ENCODE measurements at regions not wholly inside any gene's neighbourhood (a gene's known extent, or its start where the extent isn't known, plus 50 kb on each side); places are given as distances from the start of the nearest gene placed in this dataset.

- no peaks in the 10 kb centered on the region for H3K4me1 ChIP-seq (ENCODE audit: control insufficient read depth, low read length)
- H3K27ac ChIP-seq (ENCODE audit: low read depth, low read length), result no peak overlapping the region
- no peaks in the 10 kb centered on the region for H3F3A ChIP-seq (ENCODE audit: control insufficient read depth, insufficient read depth)
- no peak overlapping the region for H3K4me2 ChIP-seq (ENCODE audit: low read length)
- no peaks in the 10 kb centered on the region for H3K79me2 ChIP-seq (ENCODE audit: control insufficient read depth, low read length)
- H3K36me3 ChIP-seq (ENCODE audit: control insufficient read depth, low read length), result no peaks in the 10 kb centered on the region
- no peaks in the 10 kb centered on the region for H4K20me1 ChIP-seq (ENCODE audit: control insufficient read depth, insufficient read depth, low read depth, low read length)
- TF ChIP-seq CTCF (IDR thresholded peaks at IDR 0.05; ENCODE audit: low read depth, low read length, poor library complexity, severe bottlenecking) (no peak), EZH2phosphoT487 (IDR thresholded peaks at IDR 0.05; ENCODE audit: borderline replicate concordance, low read length) (no peak)
- H3K9me3 ChIP-seq (ENCODE audit: control insufficient read depth, insufficient read depth, low read length), result 0 out of 2 replicates have a peak, but pooled peaks cover 7% of the 10 kb centered on the region
- H3K9me2 ChIP-seq (replicated peaks; ENCODE audit: control insufficient read depth, low read length), result no peaks in the 10 kb centered on the region
- H3K27me3 ChIP-seq (ENCODE audit: control insufficient read depth, low read length), result no peaks in the 10 kb centered on the region
- H3K4me3 ChIP-seq (ENCODE audit: low read length), result no peak overlapping the region
Measured at GRCh38 chr5:116746668-116747067, 172.0 kb upstream of the SEMA6A start.

GRCh38 chr5:116740771-116741170 lies 166.1 kb upstream of the SEMA6A start:
- H3K4me1 ChIP-seq (ENCODE audit: control insufficient read depth, low read length), result no peaks in the 10 kb centered on the region

DNA sequence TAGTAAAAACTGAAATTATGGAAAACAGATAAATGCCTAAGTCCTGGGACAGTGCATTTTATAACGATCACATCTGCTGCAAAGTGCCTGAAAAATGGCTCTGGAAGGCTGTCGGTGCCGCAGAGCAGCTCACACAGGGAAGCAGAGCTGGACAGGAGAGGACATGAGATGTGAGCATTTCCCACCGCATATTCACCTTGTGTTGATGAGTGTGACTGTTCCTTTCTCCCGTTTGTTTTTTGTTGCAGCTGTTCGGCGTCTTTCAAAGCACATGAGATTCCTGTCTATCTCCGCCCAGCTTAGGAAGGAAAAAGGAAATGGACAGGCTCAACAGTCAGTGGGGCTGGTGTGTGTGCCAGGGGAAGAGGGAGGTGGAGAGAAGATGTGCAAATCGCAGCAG lies 164.9 kb upstream of the SEMA6A start:
- Histone ChIP-seq H3K4me3 (ENCODE audit: low read length) (no peak overlapping the region), H3K4me2 (ENCODE audit: low read length) (no peak overlapping the region), H3K79me2 (ENCODE audit: control insufficient read depth, low read length) (no peaks in the 10 kb centered on the region), H3K36me3 (ENCODE audit: control insufficient read depth, low read length) (no peaks in the 10 kb centered on the region), H3K9me2 (replicated peaks; ENCODE audit: control insufficient read depth, low read length) (no peaks in the 10 kb centered on the region), H3K27me3 (ENCODE audit: control insufficient read depth, low read length) (no peaks in the 10 kb centered on the region), H4K20me1 (ENCODE audit: control insufficient read depth, insufficient read depth, low read depth, low read length) (no peaks in the 10 kb centered on the region), H3F3A (ENCODE audit: control insufficient read depth, insufficient read depth) (no peaks in the 10 kb centered on the region), H3K9me3 (ENCODE audit: control insufficient read depth, insufficient read depth, low read length) (0 out of 2 replicates have a peak, but pooled peaks cover 7% of the 10 kb centered on the region), H3K4me1 (ENCODE audit: control insufficient read depth, low read length) (no peaks in the 10 kb centered on the region), H3K27ac (ENCODE audit: low read depth, low read length) (no peak overlapping the region)
- TF ChIP-seq CTCF (IDR thresholded peaks at IDR 0.05; ENCODE audit: low read depth, low read length, poor library complexity, severe bottlenecking) (no peak), EZH2phosphoT487 (IDR thresholded peaks at IDR 0.05; ENCODE audit: borderline replicate concordance, low read length) (no peak)

More at GRCh38 chr5:116740771-116741170, 166.1 kb upstream of the SEMA6A start:
- TF ChIP-seq EZH2phosphoT487 (IDR thresholded peaks at IDR 0.05; ENCODE audit: borderline replicate concordance, low read length) (no peak), CTCF (IDR thresholded peaks at IDR 0.05; ENCODE audit: low read depth, low read length, poor library complexity, severe bottlenecking) (no peak)
- H3K79me2 ChIP-seq (ENCODE audit: control insufficient read depth, low read length), result no peaks in the 10 kb centered on the region
- H3K4me2 ChIP-seq (ENCODE audit: low read length), result no peak overlapping the region
- 0 out of 2 replicates have a peak, but pooled peaks cover 7% of the 10 kb centered on the region for H3K9me3 ChIP-seq (ENCODE audit: control insufficient read depth, insufficient read depth, low read length)
- no peaks in the 10 kb centered on the region for H3K36me3 ChIP-seq (ENCODE audit: control insufficient read depth, low read length)
- H3K27me3 ChIP-seq (ENCODE audit: control insufficient read depth, low read length), result no peaks in the 10 kb centered on the region
- H3K4me3 ChIP-seq (ENCODE audit: low read length), result no peak overlapping the region
- H3K9me2 ChIP-seq (replicated peaks; ENCODE audit: control insufficient read depth, low read length), result no peaks in the 10 kb centered on the region
- H4K20me1 ChIP-seq (ENCODE audit: control insufficient read depth, insufficient read depth, low read depth, low read length), result no peaks in the 10 kb centered on the region
- no peaks in the 10 kb centered on the region for H3F3A ChIP-seq (ENCODE audit: control insufficient read depth, insufficient read depth)
- H3K27ac ChIP-seq (ENCODE audit: low read depth, low read length), result no peak overlapping the region
